HG03378 (cell line): ENCODE measurements at regions not wholly inside any gene's neighbourhood (a gene's known extent, or its start where the extent isn't known, plus 50 kb on each side); places are given as distances from the start of the nearest gene placed in this dataset.

Experiments used
- ATAC-seq: cut with Tn5 transposase; IDR thresholded peaks from one replicate; pipeline ENCODE4 v1.9.1; 2021; ENCODE audit warnings: mild to moderate bottlenecking, moderate library complexity; ENCODE audit not compliant: unreplicated experiment

DNA sequence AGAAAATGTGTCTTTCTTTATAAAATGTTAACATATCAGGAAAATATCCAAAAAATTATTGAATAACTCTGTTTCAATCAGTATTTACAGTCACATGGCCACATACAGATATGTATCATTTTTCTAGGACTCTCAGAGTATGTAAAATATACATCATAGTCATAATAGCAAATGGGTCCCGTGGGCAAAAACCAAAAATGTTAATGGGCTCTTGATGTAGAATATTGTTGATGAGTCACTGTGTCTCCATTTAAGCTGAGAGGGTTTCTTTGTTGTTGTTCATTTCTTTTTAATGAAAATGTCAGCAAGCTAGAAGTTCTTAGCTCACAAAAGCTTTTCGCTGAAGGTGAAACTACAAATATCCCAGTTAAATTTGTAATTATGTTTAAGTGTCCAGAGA is 1713.1 kb upstream of the PCDH20 start:
- ATAC-seq = no peak

DNA sequence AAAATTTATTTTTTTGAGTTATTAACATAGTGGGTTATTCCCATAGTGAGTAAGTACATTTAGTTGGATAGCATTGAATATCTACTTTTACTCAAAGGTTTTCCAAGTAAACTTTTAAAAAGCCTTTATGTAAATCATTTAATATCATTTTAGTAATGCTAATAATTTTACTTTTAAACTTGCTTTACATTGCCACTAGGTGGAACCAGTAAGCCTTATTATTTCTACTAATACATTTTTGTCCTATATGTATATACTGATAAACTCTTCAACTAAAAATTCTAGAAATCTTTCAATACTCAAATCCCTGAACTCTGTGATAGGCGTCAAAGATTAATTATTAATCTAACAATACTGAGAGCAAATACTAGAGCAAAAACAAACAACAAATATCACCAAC is 1709.2 kb upstream of the PCDH20 start:
- no peak for ATAC-seq

DNA sequence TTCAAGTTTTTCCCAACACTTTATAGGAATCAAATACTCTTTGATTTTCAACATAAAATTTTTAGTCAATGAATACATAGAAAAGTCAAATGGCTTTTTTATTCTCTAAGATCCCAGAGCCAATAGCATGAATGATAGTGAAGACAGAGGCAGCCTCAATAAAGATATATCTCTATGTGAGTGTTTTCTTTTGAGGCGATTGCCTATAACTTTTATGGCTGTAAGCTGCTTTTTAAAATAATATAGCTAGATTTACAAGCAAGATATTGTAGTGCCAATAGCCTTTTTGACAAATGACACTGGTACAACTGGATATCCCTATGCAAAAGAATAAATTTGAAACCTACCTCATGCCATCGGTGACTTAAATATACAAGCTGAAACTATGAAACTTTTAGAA is 1705.2 kb upstream of the PCDH20 start:
- no peak for ATAC-seq

DNA sequence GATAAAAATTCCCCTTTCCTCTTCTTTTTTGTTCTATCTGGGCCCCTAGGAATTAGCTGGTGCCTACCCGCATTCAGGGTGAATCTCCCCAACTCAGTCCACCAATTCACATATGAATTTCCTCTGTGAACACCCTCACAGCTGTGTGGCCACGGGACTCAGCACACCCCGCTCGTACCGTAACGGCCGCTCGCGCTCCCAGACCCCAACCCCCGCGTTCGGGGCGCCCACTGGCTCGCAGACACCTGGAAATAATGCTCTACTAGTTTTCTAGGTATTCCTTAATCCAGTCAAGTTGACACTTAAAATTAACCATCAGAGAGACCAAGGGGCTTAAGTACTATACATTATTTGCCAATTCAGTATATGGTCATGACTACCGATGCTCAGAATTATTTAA is 1702.1 kb upstream of the PCDH20 start:
- ATAC-seq = no peak

DNA sequence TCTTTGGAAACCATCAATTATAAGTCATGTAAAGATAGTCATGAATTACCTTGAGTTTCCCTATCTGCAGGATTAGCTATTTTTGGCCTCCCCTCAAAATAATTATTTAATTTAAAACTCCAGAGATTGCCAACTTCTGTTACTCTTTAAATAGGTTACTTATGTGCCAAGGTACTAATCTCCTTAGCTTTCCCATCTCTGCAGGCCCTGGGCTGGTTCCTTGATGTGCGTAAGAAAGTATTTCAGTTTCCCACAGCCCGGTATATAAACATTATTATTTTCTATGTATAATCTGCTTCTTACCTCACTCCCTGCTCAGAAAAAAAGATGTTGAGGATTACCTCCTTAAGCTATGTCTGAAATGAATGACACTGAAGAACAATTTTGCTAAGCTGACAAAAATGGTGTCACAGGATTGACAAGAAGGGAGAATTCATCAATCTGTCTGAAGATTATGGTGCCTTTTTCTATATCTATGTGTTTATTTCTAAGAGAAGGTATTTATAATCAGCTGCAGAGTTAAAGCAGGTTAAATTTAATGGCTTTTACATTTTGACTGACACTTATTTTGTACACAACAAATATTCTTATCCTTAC is 1697.2 kb upstream of the PCDH20 start:
- no peak for ATAC-seq

DNA sequence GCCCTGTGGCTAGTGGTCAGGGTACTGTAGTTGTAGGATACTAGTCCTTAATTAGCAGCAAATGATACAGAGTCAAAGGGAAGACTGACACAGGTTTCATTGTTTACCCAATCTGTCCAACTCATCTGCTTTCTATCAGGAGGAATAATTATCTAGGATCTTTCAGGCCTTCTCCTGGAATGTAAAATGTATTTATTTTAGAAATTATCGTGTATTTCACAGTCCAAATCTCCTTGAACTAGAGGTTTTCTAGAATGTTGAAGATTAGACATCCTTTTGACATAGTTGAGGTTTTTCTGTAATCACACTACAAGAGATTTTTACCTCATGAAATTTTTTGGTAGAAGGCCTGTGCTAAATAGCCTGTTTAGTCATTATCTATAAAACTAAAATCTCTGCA is 1694.8 kb upstream of the PCDH20 start:
- no peak for ATAC-seq

DNA sequence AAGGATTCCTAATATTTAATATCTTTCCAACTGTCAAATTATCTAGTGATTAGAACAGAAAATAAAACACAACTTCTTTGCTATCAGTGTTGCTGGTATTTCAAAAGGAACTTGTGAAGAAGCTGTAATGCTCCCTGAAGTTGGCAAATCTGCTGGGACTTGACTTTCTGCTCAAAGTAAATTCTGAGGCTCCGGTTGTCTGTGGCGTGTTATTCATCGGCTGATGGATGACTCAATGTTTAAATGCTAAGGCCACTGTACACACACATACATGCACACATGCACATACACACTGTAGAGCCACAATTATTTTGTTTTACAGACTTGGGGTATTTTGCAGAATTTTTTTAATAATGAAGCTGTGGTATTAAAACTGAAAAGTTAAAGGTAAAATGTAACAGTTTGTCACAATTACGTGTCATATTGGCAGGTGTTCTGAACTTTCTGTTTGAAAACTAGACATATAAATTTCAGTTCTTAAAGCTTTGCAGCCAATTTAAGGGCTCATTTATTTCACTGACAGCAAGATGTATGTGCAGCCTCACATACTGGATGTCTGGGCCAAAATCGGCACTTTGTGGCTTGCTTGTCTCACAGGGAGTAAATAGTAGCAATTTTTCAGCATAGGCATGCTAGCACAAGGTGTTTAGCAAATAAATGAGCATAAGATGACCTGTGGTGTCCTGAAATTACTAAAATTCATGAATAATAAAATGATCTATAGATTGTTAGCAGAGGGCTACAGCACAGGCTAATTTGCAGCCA is 1691.7 kb upstream of the PCDH20 start:
- ATAC-seq = no peak

DNA sequence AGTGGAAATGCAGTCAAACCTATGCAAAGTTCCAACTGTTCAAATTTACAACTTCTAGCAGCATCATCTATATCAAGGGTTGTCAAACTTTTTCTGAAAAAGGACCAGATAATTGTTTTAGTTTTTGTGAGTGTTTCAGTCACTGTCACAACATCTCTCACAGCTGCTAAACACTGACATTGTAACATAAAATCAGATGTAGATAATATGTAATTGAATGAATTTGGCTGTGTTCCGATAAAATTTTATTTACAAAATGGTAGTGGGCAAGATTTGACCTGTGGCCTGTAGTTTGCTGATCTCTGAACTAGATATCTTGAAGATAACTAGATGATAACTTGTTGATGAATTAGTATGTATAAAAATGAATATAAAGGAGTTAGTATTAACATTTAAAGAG is 1679.1 kb upstream of the PCDH20 start:
- no peak for ATAC-seq

DNA sequence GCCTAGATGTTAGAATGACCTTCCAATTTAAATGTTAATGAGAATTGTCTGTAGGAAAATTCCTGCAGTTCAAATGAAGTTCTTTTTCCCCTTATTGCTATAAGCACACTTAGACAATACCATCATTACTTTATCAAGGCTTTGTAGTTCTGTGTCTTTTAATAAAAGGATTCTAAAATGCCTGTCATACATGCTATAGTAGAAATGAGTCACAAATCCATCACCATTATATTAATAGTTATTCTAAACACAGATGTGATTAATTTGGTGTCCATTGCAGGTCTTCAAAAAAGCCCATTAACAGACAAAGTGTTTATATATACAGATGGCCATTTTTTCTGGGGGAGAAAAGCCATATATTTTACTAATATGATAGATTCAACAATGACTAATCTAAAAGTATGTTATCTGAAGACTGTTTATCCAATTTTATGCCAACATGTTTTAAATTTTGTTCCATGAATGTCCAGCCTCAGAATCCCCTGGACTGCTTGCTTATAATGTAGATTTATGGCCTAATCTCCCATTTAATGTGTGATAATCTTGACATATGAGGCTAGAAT is 1678.3 kb upstream of the PCDH20 start:
- no peak for ATAC-seq

DNA sequence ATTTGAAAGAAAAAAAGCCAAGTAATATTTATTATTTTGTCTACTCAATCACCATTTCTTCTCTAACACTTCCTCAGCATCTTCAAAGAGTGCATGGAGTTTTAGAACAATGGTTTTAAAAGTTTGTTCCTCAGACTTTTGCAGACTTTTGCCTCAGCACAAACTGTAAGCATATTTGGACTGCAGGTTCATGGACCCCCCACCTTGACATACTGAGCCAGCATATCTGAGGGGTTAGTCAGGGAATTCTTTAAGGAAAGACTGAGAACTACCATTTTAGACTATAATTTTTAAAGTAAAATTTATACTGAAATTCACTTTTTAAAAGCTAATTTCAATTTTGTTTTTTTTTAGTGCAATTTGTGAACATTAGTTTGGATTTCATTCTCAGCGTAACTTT is 1676.8 kb upstream of the PCDH20 start:
- no peak for ATAC-seq

DNA sequence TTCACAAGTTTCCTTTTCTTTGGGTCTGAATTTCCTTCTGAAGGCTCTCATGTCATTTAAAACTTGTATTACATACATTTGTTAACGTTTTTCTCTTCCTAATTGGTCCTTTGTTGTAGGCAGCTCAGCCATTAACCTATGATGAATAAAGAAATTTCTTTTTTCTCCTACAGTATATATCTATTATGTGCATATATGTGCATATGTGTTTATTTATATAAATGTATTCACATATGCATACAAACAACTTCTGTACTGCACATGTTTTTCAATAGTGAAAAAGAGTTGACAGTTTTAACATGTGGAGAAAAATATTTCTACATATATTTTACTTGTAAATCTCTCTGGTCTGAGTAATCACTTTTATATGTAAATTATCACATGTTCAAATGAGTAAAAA is 1674.9 kb upstream of the PCDH20 start:
- ATAC-seq = no peak

DNA sequence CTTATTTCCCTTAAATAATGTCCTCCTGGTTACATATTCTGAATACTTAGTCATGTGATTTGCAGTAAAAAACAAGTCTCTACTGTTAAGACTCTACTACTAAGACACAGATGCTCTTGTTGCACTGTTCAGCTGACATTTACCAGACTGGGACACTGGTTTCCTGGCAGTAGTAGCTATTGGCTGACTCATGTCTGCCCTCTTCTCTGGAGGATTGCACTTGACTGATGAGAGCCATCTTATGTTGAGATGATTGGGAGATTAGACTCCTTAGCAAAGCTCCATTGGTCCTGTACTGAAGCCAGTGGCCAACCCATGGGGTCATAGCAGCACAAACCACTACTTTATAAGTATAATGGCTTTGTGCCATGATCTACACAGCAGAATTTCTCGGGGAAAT is 1672.6 kb upstream of the PCDH20 start:
- ATAC-seq = no peak

DNA sequence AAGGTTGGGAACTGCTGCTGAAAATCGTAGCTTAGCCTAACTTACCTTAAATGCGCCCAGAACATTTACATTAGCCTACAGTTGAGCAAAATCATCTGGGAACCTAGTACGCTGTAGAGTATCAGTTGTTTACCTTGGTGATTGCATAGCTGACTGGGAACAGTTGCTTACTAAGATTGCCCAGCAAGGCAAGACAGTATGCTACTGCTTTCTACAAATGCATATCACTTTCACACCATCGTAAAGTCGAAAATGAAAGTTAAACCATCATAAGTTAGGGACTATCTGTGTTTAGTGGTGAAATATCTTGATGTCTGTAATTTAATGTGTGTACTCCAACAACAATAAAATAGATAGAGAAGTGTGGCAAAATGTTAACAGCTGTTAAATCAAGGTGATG is 1670.6 kb upstream of the PCDH20 start:
- ATAC-seq = no peak

DNA sequence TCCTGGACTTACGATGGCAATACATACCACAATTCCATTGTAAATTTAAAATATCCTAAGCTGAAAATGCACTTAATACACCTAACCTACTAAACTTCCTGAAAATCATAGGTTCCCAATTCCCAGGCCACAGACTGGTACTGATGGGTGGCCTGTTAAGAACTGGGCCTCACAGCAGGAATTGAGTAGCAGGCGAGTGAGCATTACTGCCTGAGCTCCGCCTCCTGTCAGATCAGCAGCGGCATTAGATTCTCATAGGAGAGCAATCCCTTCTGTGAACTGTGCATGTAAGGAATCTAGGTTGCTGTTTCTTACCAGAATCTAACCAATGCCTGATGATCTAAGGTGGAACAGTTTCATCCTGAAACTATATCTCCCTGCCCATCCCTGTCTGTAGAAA is 1670.2 kb upstream of the PCDH20 start:
- ATAC-seq = no peak

DNA sequence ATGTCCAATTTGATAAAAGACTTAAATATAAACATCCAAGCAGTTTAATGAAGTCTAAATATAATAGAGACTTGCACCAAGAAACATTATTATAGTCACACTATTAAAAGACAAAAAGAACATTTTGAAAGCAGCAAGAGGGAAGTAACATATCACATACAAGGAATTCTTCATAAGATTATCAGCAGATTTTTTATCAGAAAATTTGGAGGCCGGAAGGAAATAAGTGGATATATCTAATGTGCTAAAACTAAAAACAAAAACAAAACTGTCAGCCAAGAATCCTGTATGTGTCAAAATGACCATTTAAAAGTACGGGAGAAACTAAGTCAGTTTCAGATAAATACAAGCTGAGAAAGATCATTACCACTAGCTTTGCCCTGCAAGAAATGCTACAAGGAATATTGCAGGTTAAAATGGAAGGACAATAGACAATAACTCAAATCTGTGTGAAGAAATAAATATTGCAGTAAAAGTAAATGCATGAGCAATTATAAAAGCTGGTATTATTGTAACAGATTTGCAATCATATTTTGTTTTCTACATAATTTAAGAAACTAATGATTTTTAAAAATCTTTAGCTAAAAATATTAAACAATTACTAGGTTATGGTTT is 1665.9 kb upstream of the PCDH20 start:
- ATAC-seq = no peak

DNA sequence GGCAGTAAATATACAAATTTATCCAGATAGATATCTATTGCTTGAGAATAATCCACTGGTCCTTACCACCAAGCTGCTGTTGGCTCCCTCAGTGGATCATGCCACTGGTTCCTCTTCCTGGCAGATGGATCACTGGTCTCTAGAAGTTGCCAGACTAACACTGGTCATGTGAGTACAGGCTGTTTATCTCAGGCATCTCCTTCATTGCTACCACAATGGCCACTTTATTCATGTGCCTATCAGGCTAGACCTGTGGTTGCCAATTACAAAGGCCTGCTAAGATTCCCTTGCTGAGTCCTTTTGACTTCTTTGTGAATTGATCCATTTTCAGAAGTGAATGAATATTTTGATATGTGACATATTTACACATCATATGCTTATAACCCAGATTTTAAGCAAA is 1659.5 kb upstream of the PCDH20 start:
- no peak for ATAC-seq

DNA sequence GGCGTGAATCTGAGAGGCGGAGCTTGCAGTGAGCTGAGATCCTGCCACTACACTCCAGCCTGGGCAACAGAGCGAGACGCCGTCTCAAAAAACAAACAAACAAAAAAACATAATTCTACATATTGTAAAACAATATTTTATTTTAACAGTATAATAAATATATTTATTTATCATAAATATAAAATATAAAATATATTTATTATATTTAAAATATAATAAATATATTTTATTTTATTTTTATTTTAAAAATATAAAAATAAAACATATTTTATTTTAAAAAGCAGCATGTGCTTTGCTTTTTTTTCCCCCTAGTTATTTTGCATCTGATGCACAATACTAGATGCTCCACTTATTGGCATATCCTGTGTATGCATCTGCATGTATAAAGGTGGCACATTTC is 1634.6 kb upstream of the PCDH20 start:
- no peak for ATAC-seq

DNA sequence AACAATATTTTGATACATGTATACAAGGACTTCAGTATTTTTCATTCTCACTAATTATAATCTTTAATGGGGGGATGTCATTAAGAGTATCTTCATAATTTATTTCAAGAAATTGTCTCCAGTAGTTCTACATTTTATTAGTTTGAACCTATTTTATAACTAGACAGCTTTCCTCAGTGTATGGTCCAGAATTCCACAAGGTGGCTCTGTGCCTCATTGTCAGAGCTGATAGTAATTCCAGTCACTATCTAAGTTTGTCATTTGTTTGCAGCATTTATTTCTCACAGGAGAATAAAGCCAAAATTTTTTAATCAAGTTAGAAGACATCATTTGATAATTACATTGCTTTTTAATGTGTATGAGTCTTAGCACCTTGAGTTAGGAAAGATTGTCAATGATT is 1633.0 kb upstream of the PCDH20 start:
- no peak for ATAC-seq

DNA sequence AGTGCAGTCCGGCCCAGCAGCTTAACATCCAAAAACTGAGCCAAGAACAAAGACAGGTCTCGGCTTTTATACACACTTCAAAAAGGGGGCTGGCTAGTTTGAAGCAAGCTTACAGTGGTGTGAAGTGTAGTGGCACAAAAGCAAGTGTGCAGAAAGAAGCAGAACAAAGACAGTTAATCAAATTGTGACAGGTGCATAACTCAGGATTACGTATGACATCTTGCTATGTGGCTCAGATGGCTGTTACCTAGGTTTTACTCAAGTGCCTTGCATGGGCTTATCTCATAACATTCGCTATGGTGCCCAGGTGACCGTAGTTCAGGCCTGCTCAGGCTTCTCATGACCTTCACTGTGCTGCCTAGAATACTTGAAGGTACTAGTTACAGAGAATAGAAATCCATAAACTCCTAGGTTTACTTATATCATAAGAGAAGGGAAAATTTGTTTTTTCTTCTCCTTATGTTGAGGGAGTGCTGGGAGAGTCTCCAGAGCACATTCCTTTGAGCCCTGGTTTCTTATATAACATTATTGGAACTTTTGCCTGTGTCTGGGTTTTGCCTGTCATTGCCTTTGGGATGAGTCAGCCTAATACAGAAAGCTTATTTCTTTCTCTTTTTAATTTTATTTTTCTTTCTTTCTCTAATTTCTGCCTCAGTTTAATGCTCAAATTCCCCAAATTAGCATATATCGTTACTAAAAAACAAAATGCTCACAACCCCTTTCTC is 1629.1 kb upstream of the PCDH20 start:
- ATAC-seq = no peak

DNA sequence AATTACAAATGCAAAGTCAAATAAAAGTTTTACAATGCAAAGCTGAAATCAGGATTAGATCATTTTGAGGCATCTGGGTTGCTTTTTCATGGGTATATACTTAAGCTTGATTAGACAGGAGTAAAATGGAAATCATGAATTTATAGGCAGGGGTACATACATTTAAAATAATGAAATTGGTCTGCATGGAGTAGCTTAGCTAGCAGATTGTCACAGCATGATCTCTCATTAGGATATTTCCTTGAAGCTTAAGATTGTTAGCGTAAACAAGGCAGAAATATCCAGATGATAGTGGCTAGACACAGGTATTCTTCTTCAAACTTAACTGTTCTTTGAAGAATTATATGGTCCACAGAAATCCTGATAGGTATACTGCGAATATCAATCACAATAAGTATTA is 1627.0 kb upstream of the PCDH20 start:
- ATAC-seq = no peak

DNA sequence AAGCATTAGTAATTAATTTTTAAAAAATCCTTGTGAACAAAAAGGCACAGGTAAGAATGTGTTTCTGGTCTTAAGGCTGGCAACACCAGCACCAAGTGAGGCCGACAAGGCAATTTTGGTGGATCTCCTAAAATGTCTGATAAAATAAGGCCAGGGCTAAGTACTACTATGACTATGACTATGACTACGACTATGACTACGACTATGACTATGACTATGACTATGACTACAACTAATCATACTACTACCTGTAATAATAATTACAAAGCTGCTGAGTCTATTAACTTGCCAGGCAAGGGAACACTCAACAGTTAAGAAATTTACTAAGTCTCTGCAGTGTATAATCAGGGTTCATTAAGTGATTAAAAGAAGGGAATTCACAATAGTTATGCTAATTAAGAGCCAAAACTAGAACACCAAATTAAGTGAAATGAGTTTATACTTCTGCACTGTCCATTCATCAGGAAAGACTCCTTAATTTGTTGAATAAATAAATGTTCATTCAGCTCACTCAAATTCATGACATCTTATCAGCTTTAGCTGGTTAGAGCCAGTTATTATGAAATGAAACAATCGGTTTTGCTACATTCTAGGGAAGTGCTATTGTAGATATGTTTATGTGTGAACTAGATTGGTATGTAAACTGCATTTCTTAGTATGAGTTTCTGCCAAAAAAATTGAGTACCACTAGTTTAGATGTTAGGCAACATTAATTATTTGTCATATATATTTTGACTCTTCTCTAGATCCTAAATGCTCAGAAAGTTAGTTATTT is 1626.2 kb upstream of the PCDH20 start:
- ATAC-seq = no peak
